Thyroid gland (tissue), 4 donors: ENCODE measurements at regions not wholly inside any gene's neighbourhood (a gene's known extent, or its start where the extent isn't known, plus 50 kb on each side); places are given as distances from the start of the nearest gene placed in this dataset.
"Not testable (repeated sequence)": the region's sequence is repeated elsewhere in the genome, so short reads cannot be mapped to it uniquely, and the experiment has no call there.

Experiments
- DNase-seq, 2 donors: peaks; one replicate each; pipeline ENCODE4 v3.0.0-alpha.2; 2019
- H3K27ac ChIP-seq, 3 donors: fragments of 200-600 bp; sonication (generic); 1 replicate in 2 of 3; 2 replicates in 1 of 3; pipeline ENCODE4 v1.5.1; 2016 to 2019; ENCODE audit warnings: mild to moderate bottlenecking in 1 of 3, moderate library complexity in 1 of 3
- H3K27me3 ChIP-seq: fragments of 200-600 bp; sonication (generic); one replicate; pipeline ENCODE4 v1.5.1; 2019
- H3K36me3 ChIP-seq, 2 donors: fragments of 200-600 bp; sonication (generic); one replicate each; pipeline ENCODE4 v1.5.1; 2016 to 2019
- H3K4me1 ChIP-seq, 2 donors: fragments of 200-600 bp; sonication (generic); one replicate each; pipeline ENCODE4 v1.5.1; 2017 to 2019
- H3K4me3 ChIP-seq, 3 donors: fragments of 200-600 bp; sonication (generic); replicated peaks in 1 of 3; 1 replicate in 2 of 3; 2 replicates in 1 of 3; pipeline ENCODE4 v1.5.1; 2016; ENCODE audit warnings: mild to moderate bottlenecking in 1 of 3
- H3K9me3 ChIP-seq: fragments of 200-600 bp; sonication (generic); one replicate; pipeline ENCODE4 v1.5.1; 2017
- CTCF ChIP-seq, 6 experiments: fragments of 200-600 bp in 3 of 6; fragments of 450-650 bp in 3 of 6; sonication (generic) in 3 of 6; IDR thresholded peaks; one replicate each; pipeline ENCODE4 v1.5.1; 2016 to 2019; ENCODE audit warnings: antibody characterized with exemption in 6 of 6, mild to moderate bottlenecking in 2 of 6, inconsistent platforms in 1 of 6, moderate library complexity in 1 of 6
- POLR2A ChIP-seq, 2 donors: fragments of 450-650 bp; IDR thresholded peaks; one replicate each; pipeline ENCODE4 v1.6.1; 2017; ENCODE audit warnings: antibody characterized with exemption in 2 of 2, mild to moderate bottlenecking in 2 of 2, moderate library complexity in 1 of 2
- WGBS, 2 donors: methylation state at CpG; one replicate each; pipeline ENCODE4 v1.1.5; 2017; 5-methylcytosine and 5-hydroxymethylcytosine counted together
- intact Hi-C: fragments of 100-400 bp; cut with DNase I; formaldehyde crosslinking; loops from one replicate; pipeline ENCODE4 v1.15.1; 2023

- Histone ChIP-seq H3K9me3 (no peaks in the 10 kb centered on the region), H3K27me3 (no peaks in the 10 kb centered on the region), H3K4me3 (no peak overlapping the region), H3K36me3 (no peaks in the 10 kb centered on the region), H3K27ac (no peak overlapping the region), H3K4me1 (no peaks in the 10 kb centered on the region)
- TF ChIP-seq POLR2A (IDR thresholded peaks at IDR 0.05) (no peak), CTCF (IDR thresholded peaks at IDR 0.05) (no peak)
- intact Hi-C loops = no loop called here
- WGBS, 2 donors = 82% methylated on average over 4 of the region's 4 CpGs
- DNase-seq = no peak
Measured at GRCh38 chr7:36062154-36062815, 90.8 kb upstream of the EEPD1 start.

GRCh38 chr7:36064676-36065075 lies 88.4 kb upstream of the EEPD1 start:
- Histone ChIP-seq H3K4me1 (no peaks in the 10 kb centered on the region), H3K27me3 (no peaks in the 10 kb centered on the region), H3K4me3 (no peak overlapping the region), H3K9me3 (no peaks in the 10 kb centered on the region), H3K36me3 (no peaks in the 10 kb centered on the region), H3K27ac (no peak overlapping the region)
- DNase-seq = no peak
- 78 to 93% methylated on average over 3 of the region's 3 CpGs for WGBS, 2 donors
- TF ChIP-seq CTCF (IDR thresholded peaks at IDR 0.05) (no peak), POLR2A (IDR thresholded peaks at IDR 0.05) (no peak)
- intact Hi-C loops = no loop called here

- WGBS, 2 donors = 85 to 95% methylated on average over 10 of the region's 10 CpGs
- H3K4me3 ChIP-seq, H3K27me3 ChIP-seq, H3K27ac ChIP-seq, H3K36me3 ChIP-seq, DNase-seq, H3K9me3 ChIP-seq, intact Hi-C loops, H3K4me1 ChIP-seq: not testable (repeated sequence)
Measured at GRCh38 chr7:36065563-36066342, 87.3 kb upstream of the EEPD1 start.

GRCh38 chr7:36066343-36066664 lies 86.8 kb upstream of the EEPD1 start:
- TF ChIP-seq POLR2A (IDR thresholded peaks at IDR 0.05) = no peak
- TF ChIP-seq CTCF (IDR thresholded peaks at IDR 0.05) = no peak
- DNase-seq = no peak
- intact Hi-C loops = no loop called here
- Histone ChIP-seq H3K9me3 (no peaks in the 10 kb centered on the region), H3K36me3 (no peaks in the 10 kb centered on the region), H3K27ac (no peak overlapping the region), H3K4me1 (no peaks in the 10 kb centered on the region), H3K27me3 (no peaks in the 10 kb centered on the region), H3K4me3 (no peak overlapping the region)
- 95 to 97% methylated on average over 3 of the region's 3 CpGs for WGBS, 2 donors

GRCh38 chr7:36070230-36070629 lies 82.8 kb upstream of the EEPD1 start:
- Histone ChIP-seq H3K27me3 (no peaks in the 10 kb centered on the region), H3K36me3 (no peaks in the 10 kb centered on the region), H3K9me3 (no peaks in the 10 kb centered on the region), H3K27ac (no peak overlapping the region), H3K4me1 (no peaks in the 10 kb centered on the region), H3K4me3 (no peak overlapping the region)
- DNase-seq = no peak
- intact Hi-C loops = no loop called here
- TF ChIP-seq CTCF (IDR thresholded peaks at IDR 0.05) (no peak), POLR2A (IDR thresholded peaks at IDR 0.05) (no peak)
- 85 to 87% methylated on average over 8 of the region's 8 CpGs for WGBS, 2 donors
